ENCODE measurements at regions not wholly inside any gene's neighbourhood (a gene's known extent, or its start where the extent isn't known, plus 50 kb on each side); places are given as distances from the start of the nearest gene placed in this dataset.

DNA sequence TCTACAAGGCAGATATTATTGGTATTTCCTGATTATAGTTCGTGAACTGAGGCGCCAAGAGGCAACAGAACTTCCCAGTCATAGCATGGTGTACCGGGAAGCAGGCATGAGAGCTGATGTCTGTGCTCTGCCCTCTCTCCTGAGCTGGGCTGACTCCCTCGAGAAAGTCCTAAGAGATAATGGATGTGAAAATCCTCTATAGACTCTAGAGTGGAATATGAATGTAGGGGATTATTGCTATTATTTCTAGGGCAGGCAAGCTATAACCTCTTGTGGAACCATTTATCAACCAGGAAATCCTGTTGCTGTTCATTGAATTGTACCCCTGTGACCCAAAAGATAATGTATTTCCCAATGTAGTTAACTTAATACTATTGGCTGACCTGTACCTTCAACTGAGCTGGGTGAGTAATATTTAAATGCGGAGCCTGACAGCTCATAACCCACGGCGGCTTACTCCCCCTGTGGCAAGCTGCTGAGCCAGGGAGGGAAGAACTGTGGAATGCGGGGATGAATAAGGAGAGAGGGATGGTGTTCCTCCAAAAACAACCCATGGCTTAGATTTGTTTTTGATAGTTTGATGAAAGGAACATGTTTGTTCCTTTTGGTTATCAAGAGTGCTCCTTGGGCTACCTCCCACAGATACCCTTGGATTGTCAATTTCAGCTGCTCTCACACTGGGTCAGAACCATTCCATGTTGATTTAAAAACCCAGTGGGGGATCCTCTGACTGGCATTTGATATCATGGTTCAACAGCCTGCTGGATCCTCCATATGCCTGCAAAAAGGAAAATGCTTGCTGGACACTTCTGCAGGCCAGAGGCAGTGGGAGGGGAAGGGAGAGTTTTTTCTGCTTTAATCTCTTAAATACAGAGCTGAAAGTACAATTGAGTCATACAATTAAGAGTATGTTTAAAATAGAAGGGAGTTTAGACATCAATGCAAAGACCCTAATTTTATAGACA lies 339.0 kb upstream of the BOD1L1 start:
- Mint-ChIP-seq H3K4me3 (no peak overlapping the region), H3K27ac (no peak overlapping the region), H3K27me3 (ENCODE audit: low read depth) (no peaks in the 10 kb centered on the region), H3K9me3 (no peaks in the 10 kb centered on the region), H3K4me1 (ENCODE audit: low read depth) (no peaks in the 10 kb centered on the region), H3K36me3 (ENCODE audit: low read depth) (no peaks in the 10 kb centered on the region)
- DNase-seq (ENCODE audit: low spot score) = no peak

DNA sequence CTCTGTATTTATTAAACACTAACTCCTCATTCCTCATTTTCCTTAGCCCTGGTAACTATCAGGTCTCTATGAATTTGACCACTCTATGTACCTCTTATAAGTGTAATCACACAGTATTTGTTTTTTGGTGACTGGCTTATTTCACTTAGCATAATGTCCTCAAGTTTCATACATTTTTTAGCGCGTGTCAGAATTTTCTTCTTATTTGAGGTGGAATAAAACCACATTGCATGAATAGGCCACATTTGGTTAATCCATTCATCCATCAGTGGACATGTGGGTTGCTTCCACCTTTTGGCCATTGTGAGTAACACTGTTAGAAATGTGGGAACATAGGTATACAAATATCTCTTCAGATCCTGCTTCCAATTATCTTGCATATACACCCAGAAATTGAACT lies 341.2 kb upstream of the BOD1L1 start:
- H3K4me1 Mint-ChIP-seq (ENCODE audit: low read depth) = no peaks in the 10 kb centered on the region
- DNase-seq (ENCODE audit: low spot score) = no peak

DNA sequence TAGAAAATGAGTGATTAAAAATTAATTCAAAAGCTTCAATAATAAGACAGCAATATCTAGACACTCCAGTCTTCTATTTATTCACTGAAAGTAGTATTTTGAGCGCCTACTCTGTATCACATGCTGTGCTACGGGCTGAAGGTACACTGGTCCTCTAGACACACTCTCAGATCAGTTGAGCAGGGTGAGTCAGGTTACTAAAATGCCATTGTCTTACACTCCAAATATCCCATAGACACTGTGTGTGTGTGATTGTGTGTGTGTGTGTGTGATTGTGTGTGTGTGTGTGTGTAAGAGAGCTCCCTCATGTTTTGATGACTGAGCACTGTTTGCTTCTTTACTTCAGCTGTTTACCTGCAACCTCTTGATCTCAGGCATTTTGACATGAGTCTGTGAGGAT lies 342.8 kb upstream of the BOD1L1 start:
- no peak overlapping the region for H3K27ac Mint-ChIP-seq
- H3K4me3 Mint-ChIP-seq = no peak overlapping the region
- no peaks in the 10 kb centered on the region for H3K27me3 Mint-ChIP-seq (ENCODE audit: low read depth)
- H3K36me3 Mint-ChIP-seq (ENCODE audit: low read depth) = no peaks in the 10 kb centered on the region
- no peaks in the 10 kb centered on the region for H3K9me3 Mint-ChIP-seq
- no peak for DNase-seq (ENCODE audit: low spot score)
- no peaks in the 10 kb centered on the region for H3K4me1 Mint-ChIP-seq (ENCODE audit: low read depth)

More for the DNA sequence above, 341.2 kb upstream of the BOD1L1 start:
- Mint-ChIP-seq H3K27ac (no peak overlapping the region), H3K27me3 (ENCODE audit: low read depth) (no peaks in the 10 kb centered on the region), H3K4me3 (no peak overlapping the region), H3K36me3 (ENCODE audit: low read depth) (no peaks in the 10 kb centered on the region), H3K9me3 (no peaks in the 10 kb centered on the region)

DNA sequence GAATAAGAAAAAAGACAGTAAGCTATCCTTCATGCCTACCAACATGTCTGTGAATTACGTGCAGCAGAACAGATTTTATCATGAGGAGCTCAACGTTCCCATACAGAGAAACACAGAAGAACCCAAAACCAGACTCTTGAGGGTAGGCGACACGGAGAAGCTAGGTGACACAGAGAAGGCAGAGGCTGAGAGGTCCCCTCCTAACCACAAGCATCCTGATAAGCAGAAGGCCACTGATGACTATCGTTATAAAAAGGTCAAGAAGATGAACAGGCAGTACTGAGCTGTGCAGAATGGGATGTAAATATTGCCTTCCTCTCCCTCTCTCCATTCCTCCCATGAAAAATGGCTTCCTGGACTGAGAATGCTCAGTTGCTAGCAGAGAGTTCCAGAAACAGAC lies 350.2 kb upstream of the BOD1L1 start:
- Mint-ChIP-seq H3K27ac (no peak overlapping the region), H3K27me3 (ENCODE audit: low read depth) (no peaks in the 10 kb centered on the region), H3K36me3 (ENCODE audit: low read depth) (no peaks in the 10 kb centered on the region), H3K4me3 (no peak overlapping the region), H3K4me1 (ENCODE audit: low read depth) (no peaks in the 10 kb centered on the region), H3K9me3 (no peaks in the 10 kb centered on the region)
- no peak for DNase-seq (ENCODE audit: low spot score)

DNA sequence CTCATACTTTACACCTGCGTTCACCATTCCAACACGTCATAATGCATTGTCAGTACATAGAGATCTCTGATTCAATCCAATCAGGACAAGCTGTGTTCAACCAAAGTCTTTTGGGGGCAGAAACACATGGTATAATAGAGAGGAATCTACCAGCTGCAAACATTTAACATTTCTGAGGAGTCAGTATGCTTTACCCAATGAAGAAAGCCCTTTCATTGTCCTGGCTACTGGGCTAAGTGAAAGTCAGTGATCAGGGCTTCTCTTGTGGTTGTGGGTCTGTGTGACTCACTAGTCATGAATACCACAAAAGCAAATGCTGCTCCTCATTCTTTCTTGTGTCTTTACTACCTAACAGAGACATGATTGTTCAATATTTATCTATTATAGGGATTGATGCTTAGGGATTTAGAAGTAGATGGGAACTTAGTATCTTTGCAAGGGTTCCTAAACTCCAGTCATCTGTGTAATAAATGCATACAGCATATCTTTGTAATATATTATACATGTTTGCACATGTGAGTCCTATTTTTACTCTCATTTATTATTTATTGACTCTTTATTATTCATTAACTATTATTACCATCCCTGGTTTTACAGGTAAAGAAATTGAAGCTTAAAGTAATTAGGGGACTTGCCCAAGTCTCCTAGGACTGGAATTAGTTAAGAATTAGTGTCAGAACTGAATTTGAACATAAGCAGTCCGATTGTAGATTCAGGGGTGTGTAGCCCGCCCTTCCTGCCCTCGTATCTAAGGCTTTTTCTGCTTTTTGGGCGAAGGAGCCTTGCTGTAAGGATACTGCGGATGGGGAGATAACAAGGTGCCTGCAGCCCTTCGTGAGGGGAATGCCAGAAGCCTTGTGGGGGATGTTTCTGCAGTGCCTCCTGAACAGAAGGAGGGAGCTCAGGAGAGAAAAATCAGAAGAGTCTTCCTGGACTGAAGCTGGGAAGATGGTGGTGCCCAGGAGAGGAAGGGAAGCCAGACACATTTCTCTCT lies 353.1 kb upstream of the BOD1L1 start:
- no peak overlapping the region for H3K4me3 Mint-ChIP-seq
- H3K36me3 Mint-ChIP-seq (ENCODE audit: low read depth) = no peaks in the 10 kb centered on the region
- H3K9me3 Mint-ChIP-seq = no peaks in the 10 kb centered on the region
- no peaks in the 10 kb centered on the region for H3K4me1 Mint-ChIP-seq (ENCODE audit: low read depth)
- no peaks in the 10 kb centered on the region for H3K27me3 Mint-ChIP-seq (ENCODE audit: low read depth)
- DNase-seq (ENCODE audit: low spot score) = no peak
- H3K27ac Mint-ChIP-seq = no peak overlapping the region

DNA sequence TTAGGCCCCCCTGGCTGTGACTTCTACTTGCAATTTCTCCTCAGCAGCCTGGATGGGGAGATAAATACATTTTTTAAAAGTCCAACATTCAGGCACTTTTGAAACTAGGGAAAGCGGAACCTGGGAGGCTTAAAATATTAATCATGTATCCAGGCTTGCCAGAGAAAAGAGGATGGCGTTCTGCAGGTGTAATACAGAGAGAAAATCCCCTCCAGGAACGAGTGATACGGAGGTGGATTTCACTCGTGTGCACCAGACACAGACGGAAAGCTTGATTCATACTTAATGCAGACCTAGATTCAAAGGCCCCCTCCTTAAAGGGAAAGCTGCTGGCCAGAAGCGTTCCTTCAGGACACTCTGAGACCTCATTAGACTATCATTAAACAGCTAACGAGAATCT lies 354.0 kb upstream of the BOD1L1 start:
- no peaks in the 10 kb centered on the region for H3K27me3 Mint-ChIP-seq (ENCODE audit: low read depth)
- H3K9me3 Mint-ChIP-seq = no peaks in the 10 kb centered on the region
- no peak for DNase-seq (ENCODE audit: low spot score)
- no peaks in the 10 kb centered on the region for H3K36me3 Mint-ChIP-seq (ENCODE audit: low read depth)
- no peaks in the 10 kb centered on the region for H3K4me1 Mint-ChIP-seq (ENCODE audit: low read depth)
- H3K4me3 Mint-ChIP-seq = no peak overlapping the region
- no peak overlapping the region for H3K27ac Mint-ChIP-seq

DNA sequence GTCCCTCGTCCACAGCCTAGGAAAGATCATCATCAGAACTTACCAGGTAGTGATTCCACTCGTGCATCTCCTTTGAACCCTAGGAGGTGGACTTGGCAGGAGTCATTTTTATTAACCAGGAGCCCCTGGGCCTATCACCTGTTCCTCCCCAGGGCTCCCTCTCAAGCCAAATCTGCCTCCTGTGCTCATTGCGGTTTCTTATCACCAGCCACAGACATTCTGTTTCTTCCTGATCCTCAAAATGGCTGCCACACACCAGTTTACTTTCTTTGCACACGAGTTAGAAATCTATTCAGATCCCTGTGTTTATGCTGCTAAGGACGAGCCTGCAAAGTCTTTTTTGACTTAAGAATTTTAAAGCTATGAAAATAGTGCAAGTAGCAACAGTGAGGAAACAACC lies 354.5 kb upstream of the BOD1L1 start:
- no peak overlapping the region for H3K27ac Mint-ChIP-seq
- no peaks in the 10 kb centered on the region for H3K9me3 Mint-ChIP-seq
- H3K27me3 Mint-ChIP-seq (ENCODE audit: low read depth) = no peaks in the 10 kb centered on the region
- no peak for DNase-seq (ENCODE audit: low spot score)
- H3K4me1 Mint-ChIP-seq (ENCODE audit: low read depth) = no peaks in the 10 kb centered on the region
- H3K36me3 Mint-ChIP-seq (ENCODE audit: low read depth) = no peaks in the 10 kb centered on the region
- H3K4me3 Mint-ChIP-seq = no peak overlapping the region

DNA sequence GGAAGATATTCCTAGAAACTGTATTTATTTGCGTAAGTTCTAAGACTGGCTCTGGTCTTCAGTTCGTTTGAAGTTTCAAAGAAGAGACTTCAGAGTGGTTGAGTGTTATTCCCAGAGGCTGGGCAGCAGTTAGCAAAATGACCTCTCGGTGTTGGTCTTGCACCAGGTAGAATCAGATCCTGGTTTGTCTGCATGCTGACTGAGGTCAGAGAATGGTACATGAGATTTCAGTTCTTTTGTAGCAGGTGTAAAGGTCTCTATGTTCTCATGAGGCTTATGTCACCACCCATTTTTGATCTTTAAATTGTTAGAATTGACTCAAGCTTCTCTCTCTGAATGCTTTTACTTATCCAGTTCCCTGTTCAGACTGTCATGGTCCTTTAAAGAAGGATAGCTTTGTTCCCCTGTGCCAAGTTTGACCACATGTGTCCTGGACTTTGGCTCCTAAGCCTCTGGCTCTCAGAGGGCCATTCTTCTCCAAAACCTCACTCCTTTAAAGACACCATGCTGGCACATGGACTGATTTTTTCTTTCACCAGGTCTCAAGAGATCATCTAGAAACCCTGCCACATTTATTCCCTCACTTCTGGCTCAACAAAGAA lies 355.8 kb upstream of the BOD1L1 start:
- no peak overlapping the region for H3K27ac Mint-ChIP-seq
- no peak overlapping the region for H3K4me3 Mint-ChIP-seq
- no peaks in the 10 kb centered on the region for H3K27me3 Mint-ChIP-seq (ENCODE audit: low read depth)
- H3K36me3 Mint-ChIP-seq (ENCODE audit: low read depth) = no peaks in the 10 kb centered on the region
- no peak for DNase-seq (ENCODE audit: low spot score)
- H3K4me1 Mint-ChIP-seq (ENCODE audit: low read depth) = no peaks in the 10 kb centered on the region
- no peaks in the 10 kb centered on the region for H3K9me3 Mint-ChIP-seq

DNA sequence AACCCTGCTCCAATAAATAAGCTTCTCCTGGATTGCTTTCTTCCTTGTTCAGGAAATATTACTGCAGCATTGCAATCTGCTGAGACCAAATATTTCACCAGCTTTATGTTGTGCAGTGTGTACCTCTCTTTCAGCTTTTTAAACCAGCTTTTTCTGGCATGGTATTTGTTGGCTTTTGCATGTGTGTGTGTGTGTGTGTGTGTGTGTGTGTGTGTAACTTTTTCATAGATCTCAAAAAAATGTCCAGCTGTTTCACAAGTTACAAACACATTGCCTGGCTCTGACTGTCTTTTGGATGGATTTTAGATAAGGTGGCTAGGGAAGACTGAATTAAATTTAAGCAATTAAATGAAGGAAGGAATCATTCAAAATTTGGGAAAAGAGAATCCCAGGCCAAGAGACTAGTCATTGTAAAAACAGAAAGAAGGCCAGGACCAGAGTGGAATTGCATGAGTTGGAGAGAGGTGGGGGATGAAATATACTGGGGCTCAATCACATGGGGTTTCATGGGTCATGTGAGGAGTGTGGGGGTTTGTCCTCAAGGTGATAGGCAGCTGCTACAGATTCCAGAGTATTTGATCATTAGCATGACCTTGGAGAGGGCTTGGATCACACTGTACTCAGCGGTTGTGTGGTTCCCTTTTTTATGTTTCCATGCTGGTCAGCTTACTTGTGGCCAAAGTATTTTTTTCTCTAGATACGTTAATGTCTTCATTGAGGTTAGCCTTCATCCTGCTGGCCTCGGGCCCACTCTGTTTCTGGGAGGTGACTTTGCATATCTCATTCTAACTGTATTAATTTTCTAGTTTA lies 357.7 kb upstream of the BOD1L1 start:
- Mint-ChIP-seq H3K27ac (no peak overlapping the region), H3K27me3 (ENCODE audit: low read depth) (no peaks in the 10 kb centered on the region), H3K9me3 (no peaks in the 10 kb centered on the region), H3K4me3 (no peak overlapping the region), H3K4me1 (ENCODE audit: low read depth) (no peaks in the 10 kb centered on the region), H3K36me3 (ENCODE audit: low read depth) (no peaks in the 10 kb centered on the region)
- no peak for DNase-seq (ENCODE audit: low spot score)

DNA sequence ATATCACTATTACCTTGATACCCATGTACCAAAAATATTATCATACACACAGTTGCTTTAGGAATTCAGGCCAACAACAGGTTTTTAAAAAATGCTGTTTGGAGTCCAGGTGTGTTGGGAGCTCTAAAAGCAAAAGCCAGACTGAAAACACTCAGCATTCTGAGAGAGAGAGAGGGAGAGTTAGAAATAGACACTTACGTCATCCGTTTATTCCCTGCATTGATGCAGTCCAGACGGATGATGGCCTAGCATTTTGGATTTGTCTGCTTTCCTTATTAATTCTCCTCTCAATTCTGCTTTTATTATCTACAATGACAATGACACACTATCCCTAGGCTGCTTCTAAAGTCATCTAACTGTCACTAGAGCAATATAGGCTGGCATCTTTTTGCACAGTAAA lies 358.3 kb upstream of the BOD1L1 start:
- Mint-ChIP-seq H3K4me1 (ENCODE audit: low read depth) (no peaks in the 10 kb centered on the region), H3K27ac (no peak overlapping the region), H3K4me3 (no peak overlapping the region), H3K9me3 (no peaks in the 10 kb centered on the region), H3K27me3 (ENCODE audit: low read depth) (no peaks in the 10 kb centered on the region), H3K36me3 (ENCODE audit: low read depth) (no peaks in the 10 kb centered on the region)
- DNase-seq (ENCODE audit: low spot score) = no peak

DNA sequence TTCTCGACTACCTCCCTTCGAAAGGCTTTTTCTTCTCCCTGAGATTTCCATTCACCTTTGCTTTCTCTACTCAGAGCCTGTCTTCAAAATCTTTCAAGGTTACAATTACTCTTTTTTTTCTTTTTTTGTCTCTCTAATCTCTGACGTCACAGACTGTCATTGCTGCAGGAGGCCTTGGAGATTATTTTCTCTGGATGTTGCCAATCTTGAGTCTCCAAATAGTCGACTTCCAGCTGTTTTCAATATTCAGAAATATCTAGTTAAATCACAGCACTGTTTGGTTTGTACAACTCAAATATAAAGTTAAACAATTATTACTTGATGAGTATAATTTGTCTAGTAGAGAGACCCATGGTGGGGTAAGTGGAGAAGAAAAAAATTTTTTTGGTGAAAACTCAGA lies 359.0 kb upstream of the BOD1L1 start:
- Mint-ChIP-seq H3K4me3 (no peak overlapping the region), H3K4me1 (ENCODE audit: low read depth) (no peaks in the 10 kb centered on the region), H3K27ac (no peak overlapping the region), H3K27me3 (ENCODE audit: low read depth) (no peaks in the 10 kb centered on the region), H3K36me3 (ENCODE audit: low read depth) (no peaks in the 10 kb centered on the region), H3K9me3 (no peaks in the 10 kb centered on the region)
- no peak for DNase-seq (ENCODE audit: low spot score)

DNA sequence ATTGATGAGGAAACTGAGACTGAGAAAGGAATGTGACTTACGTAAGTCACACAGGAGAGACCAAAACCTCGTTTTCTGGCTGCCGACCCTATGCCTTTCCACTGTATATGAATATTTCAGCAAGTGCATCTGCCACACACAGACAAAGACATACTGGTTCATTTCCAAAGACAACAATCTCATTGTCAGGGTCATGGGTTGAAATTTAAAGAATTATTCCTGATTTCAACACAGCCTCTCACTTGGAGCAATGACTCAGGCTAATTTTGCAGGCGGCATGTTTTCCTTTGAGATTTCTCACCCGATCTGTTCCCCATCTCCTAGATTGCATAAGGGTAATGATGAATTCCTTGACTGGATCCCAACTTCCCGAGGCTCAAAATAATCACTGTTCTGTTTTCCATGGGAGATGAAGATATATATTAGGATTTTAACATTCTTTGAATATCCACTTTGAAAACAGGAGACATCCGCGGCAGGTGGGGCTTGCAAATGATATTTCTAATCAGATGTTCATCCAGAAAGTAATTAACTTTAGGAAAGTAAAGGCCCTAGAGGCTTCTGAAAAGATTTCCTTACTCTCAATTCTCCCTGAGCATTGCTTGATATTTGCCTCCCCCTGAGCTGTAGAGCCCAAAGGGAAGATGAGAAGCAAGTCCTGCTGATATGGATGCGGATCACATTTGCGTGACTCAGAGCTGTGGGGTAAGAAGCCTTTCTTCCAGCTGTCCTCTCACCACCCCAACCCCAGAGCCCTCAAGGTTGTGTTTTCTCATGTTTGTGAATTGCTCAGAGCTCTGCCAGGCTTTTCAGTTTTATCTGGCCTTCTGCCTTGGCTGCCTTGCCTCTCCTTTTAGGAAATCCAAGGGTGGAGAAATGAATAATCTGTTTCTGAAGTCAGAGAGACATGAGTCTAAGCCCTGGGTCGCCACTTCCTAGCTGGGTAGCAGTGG lies 361.1 kb upstream of the BOD1L1 start:
- Mint-ChIP-seq H3K4me3 (no peak overlapping the region), H3K27me3 (ENCODE audit: low read depth) (no peaks in the 10 kb centered on the region), H3K9me3 (no peaks in the 10 kb centered on the region), H3K27ac (no peak overlapping the region), H3K36me3 (ENCODE audit: low read depth) (no peaks in the 10 kb centered on the region), H3K4me1 (ENCODE audit: low read depth) (no peaks in the 10 kb centered on the region)
- DNase-seq (ENCODE audit: low spot score) = no peak
